ENCODE measurements at regions not wholly inside any gene's neighbourhood (a gene's known extent, or its start where the extent isn't known, plus 50 kb on each side); places are given as distances from the start of the nearest gene placed in this dataset.

GRCh38 chr22:25496396-25497064 is 67.9 kb upstream of the GRK3 start:
- no peak overlapping the region for H3K14ac ChIP-seq (replicated peaks; ENCODE audit: low read depth, low read length)
- H4K20me1 ChIP-seq (ENCODE audit: insufficient read depth, low read length) = no peaks in the 10 kb centered on the region
- H3K9me1 ChIP-seq (ENCODE audit: insufficient read depth, low read length) = no peaks in the 10 kb centered on the region
- peak; percentile 37; the same call in 1 of the 2 replicates for TF ChIP-seq CEBPB (IDR thresholded peaks at IDR 0.05; ENCODE audit: low read depth, low read length)
- TF ChIP-seq MXI1 (IDR thresholded peaks at IDR 0.05; ENCODE audit: borderline replicate concordance, low read depth, low read length) = no peak
- DNase-seq (peak; percentile 83), ATAC-seq (ENCODE audit: low read depth) (peak; percentile 86)
- H4K5ac ChIP-seq (ENCODE audit: low read depth, low read length) = no peak overlapping the region
- ChIA-PET POLR2A (ENCODE audit: unreplicated experiment) (no interaction called here), CTCF (interaction anchor here (1.6 kb wide), 1 partner anchor 16 kb away, joined by 7 read pairs; no protein-coding TSS in a partner anchor)
- no peak overlapping the region for H2BK20ac ChIP-seq (ENCODE audit: low read depth, low read length)
- no peak overlapping the region for H2AK9ac ChIP-seq (replicated peaks; ENCODE audit: low read depth, low read length, poor library complexity)
- H3K23ac ChIP-seq (ENCODE audit: low read depth, low read length) = no peak overlapping the region
- no peak overlapping the region for H3K27ac ChIP-seq (ENCODE audit: insufficient read depth, low read length)
- H3K56ac ChIP-seq (ENCODE audit: extremely low read depth, insufficient read depth, low read length) = no peak overlapping the region
- H3K18ac ChIP-seq (ENCODE audit: low read depth, low read length) = no peak overlapping the region
- H4K91ac ChIP-seq (ENCODE audit: insufficient read depth, low read depth, low read length) = no peak overlapping the region
- H3K79me1 ChIP-seq (ENCODE audit: low read depth in 1 of 2, low read length in 2 of 2) = no peaks in the 10 kb centered on the region
- H4K8ac ChIP-seq (ENCODE audit: low read depth in 2 of 2, low read length in 2 of 2) = no peak overlapping the region
- no peaks in the 10 kb centered on the region; the same call in 1 of the 2 replicates for H3K27me3 ChIP-seq (ENCODE audit: control insufficient read depth, insufficient read depth, low read length)
- H3K9me3 ChIP-seq (ENCODE audit: control insufficient read depth, insufficient read depth, low read length) = no peaks in the 10 kb centered on the region
- H3K4ac ChIP-seq (ENCODE audit: low read depth, low read length) = no peak overlapping the region
- no peak overlapping the region for H2AFZ ChIP-seq (replicated peaks; ENCODE audit: low read length, poor library complexity)
- dilution Hi-C loops (cut with HindIII; ENCODE audit: low sequenced_read_pairs, unreplicated experiment) (no loop called here), in situ Hi-C loops (cut with MboI; ENCODE audit: low sequenced_read_pairs) (no loop called here), intact Hi-C loops (cut with micrococcal nuclease) (no loop called here)
- H2BK15ac ChIP-seq (ENCODE audit: low read depth, low read length) = no peak overlapping the region
- peaks cover 4% of the 10 kb centered on the region; the same call in 1 of the 2 replicates for H3K4me1 ChIP-seq (ENCODE audit: control insufficient read depth, insufficient read depth, low read length)
- H3K36me3 ChIP-seq (ENCODE audit: control insufficient read depth, insufficient read depth, low read length) = no peaks in the 10 kb centered on the region
- H3K4me3 ChIP-seq (ENCODE audit: insufficient read depth, low read depth, low read length) = no peak overlapping the region
- no peak overlapping the region for H3K9ac ChIP-seq (ENCODE audit: low read depth, low read length)
- no peak overlapping the region for H2BK120ac ChIP-seq (ENCODE audit: low read depth, low read length)
- BruUV-seq (replicated peaks) = no TSS peak
- H2AK5ac ChIP-seq (ENCODE audit: low read depth, low read length) = no peak overlapping the region
- H3K4me2 ChIP-seq (ENCODE audit: low read depth, low read length) = no peak overlapping the region
- no peak overlapping the region for H2BK5ac ChIP-seq (ENCODE audit: low read depth, low read length, poor library complexity, severe bottlenecking)
- no CpG with 5 or more reads among the region's 4 CpGs for WGBS, 2 experiments (ENCODE audit: extremely low coverage in 2 of 2, insufficient read length in 1 of 2)

All from IMR-90 (cell line).